ENCODE measurements at regions not wholly inside any gene's neighbourhood (a gene's known extent, or its start where the extent isn't known, plus 50 kb on each side); places are given as distances from the start of the nearest gene placed in this dataset.
A peak's percentile ranks its signal among the peaks of the same experiment; 100 is the strongest.

DNA sequence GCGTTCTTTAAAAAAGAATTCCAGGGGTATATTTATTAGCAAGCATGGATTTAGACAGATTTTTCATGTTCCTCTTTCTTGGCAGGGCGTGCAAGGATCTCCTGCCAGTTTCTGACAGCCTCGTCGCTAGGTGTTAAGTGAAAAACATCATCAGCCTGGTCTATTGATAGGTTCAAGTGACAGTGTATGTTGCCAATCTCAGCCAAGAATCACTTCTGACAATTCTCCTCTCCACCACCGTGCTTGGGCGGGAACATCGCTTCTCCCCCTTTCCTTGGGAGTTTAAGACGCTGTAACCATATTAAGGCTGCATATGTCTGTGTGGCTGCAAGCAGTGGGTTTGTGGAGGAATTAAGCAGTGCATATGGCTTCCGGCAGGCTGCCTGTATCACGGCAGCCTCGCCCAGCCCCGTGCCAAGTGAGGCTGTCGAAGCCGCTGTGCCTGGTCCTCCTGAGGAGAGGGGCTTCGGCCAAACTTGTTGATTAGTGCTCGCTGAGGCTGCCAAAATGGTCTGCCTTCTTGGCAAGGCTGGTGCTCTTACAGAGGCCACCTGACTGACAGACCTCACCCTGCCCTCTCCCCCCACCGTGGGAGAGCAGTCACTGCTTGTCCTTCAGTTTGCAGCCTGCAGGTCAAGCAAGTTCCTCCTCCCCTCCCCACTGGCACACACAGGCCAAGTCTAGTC lies 132.2 kb upstream of the MPHOSPH6 start:
- WGBS (ENCODE audit: insufficient coverage): 85% methylated on average over 11 of the region's 17 CpGs
- Histone ChIP-seq H3K27ac (ENCODE audit: insufficient read depth in 1 of 2, low read depth in 1 of 2, low read length in 2 of 2, poor library complexity in 1 of 2, severe bottlenecking in 2 of 2) (no peak overlapping the region), H3K4me3 (ENCODE audit: control insufficient read depth in 1 of 7, extremely low read depth in 1 of 7, insufficient read depth in 4 of 7, low read depth in 2 of 7, low read length in 6 of 7) (no peak overlapping the region), H3K9me3 (ENCODE audit: control extremely low read depth in 1 of 5, control insufficient read depth in 4 of 5, insufficient read depth in 2 of 5, low read depth in 1 of 5, low read length in 4 of 5) (no peaks in the 10 kb centered on the region), H3K4me1 (ENCODE audit: control extremely low read depth in 1 of 4, control insufficient read depth in 4 of 4, insufficient read depth in 4 of 4, low read length in 3 of 4) (no peaks in the 10 kb centered on the region), H3K36me3 (ENCODE audit: control insufficient read depth in 4 of 4, insufficient read depth in 4 of 4, low read length in 3 of 4) (no peaks in the 10 kb centered on the region), H3K27me3 (replicated peaks in 2 of 5; ENCODE audit: control insufficient read depth in 4 of 5, insufficient read depth in 5 of 5, low read length in 4 of 5) (peaks cover 0 to 1% (median 0%) of the 10 kb centered on the region in 5 experiments)
- CTCF ChIA-PET: no interaction called here
- no peak for DNase-seq
- POLR2A ChIA-PET: no interaction called here

DNA sequence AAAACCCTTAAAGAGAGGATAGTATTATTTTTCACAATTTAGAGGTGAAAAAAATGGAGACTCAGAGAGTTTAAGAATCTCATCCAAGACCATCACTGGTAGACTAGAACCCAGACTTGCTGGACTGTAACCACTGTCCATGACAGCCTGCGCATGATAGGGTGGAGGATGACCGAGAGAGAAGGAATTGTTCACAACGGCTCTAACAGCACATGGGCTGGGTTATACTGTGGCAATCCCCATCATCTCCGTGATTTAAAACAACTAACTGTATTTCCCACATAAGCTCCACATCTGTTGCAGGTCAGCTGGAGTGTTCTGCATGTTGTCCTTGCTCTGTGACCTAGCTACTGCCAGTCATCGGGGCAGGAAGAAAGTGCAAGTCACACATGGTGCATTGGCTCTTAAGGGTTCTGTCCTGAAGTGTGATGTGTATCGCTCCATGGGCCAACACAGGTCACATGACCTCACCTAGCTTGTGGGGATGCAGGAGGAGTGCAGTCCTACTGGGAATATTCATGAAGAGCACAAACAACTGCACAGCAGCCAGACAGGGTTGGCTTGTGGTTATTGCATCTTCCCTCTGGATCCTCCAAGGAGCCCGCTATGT lies 131.2 kb upstream of the MPHOSPH6 start:
- Histone ChIP-seq H3K27ac (ENCODE audit: insufficient read depth in 1 of 2, low read depth in 1 of 2, low read length in 2 of 2, poor library complexity in 1 of 2, severe bottlenecking in 2 of 2) (no peak overlapping the region), H3K4me3 (ENCODE audit: control insufficient read depth in 1 of 7, extremely low read depth in 1 of 7, insufficient read depth in 4 of 7, low read depth in 2 of 7, low read length in 6 of 7) (no peak overlapping the region), H3K27me3 (replicated peaks in 2 of 5; ENCODE audit: control insufficient read depth in 4 of 5, insufficient read depth in 5 of 5, low read length in 4 of 5) (peaks cover 0 to 1% (median 0%) of the 10 kb centered on the region in 5 experiments), H3K36me3 (ENCODE audit: control insufficient read depth in 4 of 4, insufficient read depth in 4 of 4, low read length in 3 of 4) (no peaks in the 10 kb centered on the region), H3K4me1 (ENCODE audit: control extremely low read depth in 1 of 4, control insufficient read depth in 4 of 4, insufficient read depth in 4 of 4, low read length in 3 of 4) (no peaks in the 10 kb centered on the region), H3K9me3 (ENCODE audit: control extremely low read depth in 1 of 5, control insufficient read depth in 4 of 5, insufficient read depth in 2 of 5, low read depth in 1 of 5, low read length in 4 of 5) (no peaks in the 10 kb centered on the region)
- whole genome bisulfite sequencing (ENCODE audit: insufficient coverage): 100% methylated on average over 7 of the region's 7 CpGs
- no peak for DNase-seq
- POLR2A ChIA-PET: no interaction called here
- CTCF ChIA-PET: no interaction called here

DNA sequence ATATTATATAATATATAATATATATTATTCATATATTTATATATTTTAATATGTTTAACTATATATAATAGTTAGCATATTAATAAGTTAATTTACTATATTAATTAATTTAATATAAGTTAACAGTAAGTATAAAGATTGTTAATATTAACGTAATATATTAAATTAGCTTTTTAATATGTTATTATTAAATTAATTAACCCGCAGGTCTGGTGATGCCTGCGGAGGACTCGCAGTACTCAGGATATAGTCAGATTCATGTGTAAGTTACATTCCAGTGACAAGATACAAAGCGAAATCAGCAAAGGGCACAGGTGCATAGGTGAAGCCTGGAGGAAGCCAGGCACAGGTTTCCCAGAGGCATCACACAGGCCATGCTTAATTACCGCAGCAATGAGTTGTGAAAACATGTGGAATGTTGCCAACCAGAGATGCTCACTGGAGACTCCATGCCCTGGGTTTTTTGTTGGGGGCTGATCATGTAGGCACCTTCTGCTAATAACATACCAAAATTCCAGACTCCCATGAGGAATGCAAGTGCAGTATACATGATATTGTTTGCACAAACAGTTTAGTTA lies 130.4 kb upstream of the MPHOSPH6 start:
- H3K27ac ChIP-seq (ENCODE audit: insufficient read depth in 1 of 2, low read depth in 1 of 2, low read length in 2 of 2, poor library complexity in 1 of 2, severe bottlenecking in 2 of 2): no peak overlapping the region
- H3K4me3 ChIP-seq (ENCODE audit: control insufficient read depth in 1 of 7, extremely low read depth in 1 of 7, insufficient read depth in 4 of 7, low read depth in 2 of 7, low read length in 6 of 7): no peak overlapping the region
- CTCF ChIA-PET: no interaction called here
- no peaks in the 10 kb centered on the region for H3K4me1 ChIP-seq (ENCODE audit: control extremely low read depth in 1 of 4, control insufficient read depth in 4 of 4, insufficient read depth in 4 of 4, low read length in 3 of 4)
- H3K27me3 ChIP-seq (replicated peaks in 2 of 5; ENCODE audit: control insufficient read depth in 4 of 5, insufficient read depth in 5 of 5, low read length in 4 of 5): peaks cover 0 to 3% (median 0%) of the 10 kb centered on the region in 5 experiments
- H3K9me3 ChIP-seq (ENCODE audit: control extremely low read depth in 1 of 5, control insufficient read depth in 4 of 5, insufficient read depth in 2 of 5, low read depth in 1 of 5, low read length in 4 of 5): no peaks in the 10 kb centered on the region
- H3K36me3 ChIP-seq (ENCODE audit: control insufficient read depth in 4 of 4, insufficient read depth in 4 of 4, low read length in 3 of 4): no peaks in the 10 kb centered on the region
- WGBS (ENCODE audit: insufficient coverage): 92% methylated on average over 2 of the region's 6 CpGs
- DNase-seq: peak in 2 of 3 donors; percentile 5 to 11
- POLR2A ChIA-PET: no interaction called here

DNA sequence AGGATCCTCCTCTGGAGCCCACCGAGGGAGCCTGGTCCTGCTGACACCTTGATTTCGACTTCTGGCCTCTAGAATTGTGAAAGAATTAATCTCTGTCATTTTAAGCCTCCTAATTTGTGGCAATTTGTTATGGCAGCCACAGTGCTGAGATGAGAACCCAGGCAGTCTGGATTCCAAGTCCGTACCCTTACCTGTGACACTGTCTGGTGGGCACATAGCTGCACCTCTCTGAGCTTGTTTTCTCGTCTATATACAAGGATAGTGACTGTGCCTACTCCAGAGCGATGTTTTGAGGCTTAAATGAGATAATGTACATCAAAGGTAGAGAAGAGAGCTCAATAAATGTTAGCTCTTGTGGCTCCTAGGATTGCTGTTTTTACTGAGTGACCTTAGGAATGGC lies 128.4 kb upstream of the MPHOSPH6 start:
- 100% methylated on average over 3 of the region's 5 CpGs for WGBS (ENCODE audit: insufficient coverage)
- H3K4me1 ChIP-seq (ENCODE audit: control extremely low read depth in 1 of 4, control insufficient read depth in 4 of 4, insufficient read depth in 4 of 4, low read length in 3 of 4): no peaks in the 10 kb centered on the region
- H3K36me3 ChIP-seq (ENCODE audit: control insufficient read depth in 4 of 4, insufficient read depth in 4 of 4, low read length in 3 of 4): no peaks in the 10 kb centered on the region
- no peak for DNase-seq
- H3K27me3 ChIP-seq (replicated peaks in 2 of 5; ENCODE audit: control insufficient read depth in 4 of 5, insufficient read depth in 5 of 5, low read length in 4 of 5): peaks cover 0 to 5% (median 0%) of the 10 kb centered on the region in 5 experiments
- CTCF ChIA-PET: no interaction called here
- POLR2A ChIA-PET: no interaction called here
- no peaks in the 10 kb centered on the region for H3K9me3 ChIP-seq (ENCODE audit: control extremely low read depth in 1 of 5, control insufficient read depth in 4 of 5, insufficient read depth in 2 of 5, low read depth in 1 of 5, low read length in 4 of 5)
- H3K27ac ChIP-seq (ENCODE audit: insufficient read depth in 1 of 2, low read depth in 1 of 2, low read length in 2 of 2, poor library complexity in 1 of 2, severe bottlenecking in 2 of 2): no peak overlapping the region
- no peak overlapping the region for H3K4me3 ChIP-seq (ENCODE audit: control insufficient read depth in 1 of 7, extremely low read depth in 1 of 7, insufficient read depth in 4 of 7, low read depth in 2 of 7, low read length in 6 of 7)

DNA sequence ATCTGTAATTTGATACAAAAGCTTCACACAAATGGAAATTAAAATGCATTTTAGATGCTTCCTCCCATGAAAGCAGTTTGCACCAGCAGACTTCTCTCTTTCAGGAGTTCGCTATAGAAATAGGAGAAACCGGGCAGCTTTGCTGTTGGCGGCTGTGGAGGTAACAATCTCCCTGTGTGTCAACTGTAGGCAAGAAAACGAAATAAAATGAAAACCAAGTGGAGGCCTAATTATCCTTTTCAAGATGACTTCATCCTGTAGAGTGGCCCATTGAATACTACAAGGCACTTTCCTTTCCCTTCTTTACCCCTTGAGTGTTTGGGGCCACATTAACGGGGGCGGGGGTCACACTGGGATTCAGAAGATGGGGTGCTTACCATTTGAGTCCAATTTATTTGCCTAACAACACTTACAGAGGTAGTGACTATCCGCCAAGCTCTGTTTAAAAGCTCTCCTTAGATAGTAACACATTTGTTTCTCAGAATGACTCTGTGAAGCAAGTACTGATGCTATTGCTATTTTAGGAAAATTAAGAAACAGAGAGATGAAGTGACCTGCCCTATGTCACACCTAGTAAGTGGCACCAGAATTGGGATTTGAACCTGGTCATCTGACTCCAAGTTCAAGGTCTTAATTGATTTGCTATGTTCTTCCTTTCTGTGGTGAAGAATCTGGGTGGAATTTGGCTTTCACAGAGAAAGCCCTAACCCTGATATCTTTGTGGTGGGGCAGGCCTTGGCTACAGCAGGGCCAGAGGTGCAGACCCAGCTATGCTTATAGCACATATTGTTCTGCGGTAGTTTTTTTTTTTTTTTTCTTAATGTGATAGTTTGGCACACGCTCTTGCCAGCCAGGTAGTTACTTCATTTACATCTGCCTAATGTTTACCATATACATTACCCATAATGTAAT lies 125.5 kb upstream of the MPHOSPH6 start:
- Histone ChIP-seq H3K9me3 (ENCODE audit: control extremely low read depth in 1 of 5, control insufficient read depth in 4 of 5, insufficient read depth in 2 of 5, low read depth in 1 of 5, low read length in 4 of 5) (no peaks in the 10 kb centered on the region), H3K27me3 (replicated peaks in 2 of 5; ENCODE audit: control insufficient read depth in 4 of 5, insufficient read depth in 5 of 5, low read length in 4 of 5) (peaks cover 0 to 13% (median 0%) of the 10 kb centered on the region in 5 experiments), H3K27ac (ENCODE audit: insufficient read depth in 1 of 2, low read depth in 1 of 2, low read length in 2 of 2, poor library complexity in 1 of 2, severe bottlenecking in 2 of 2) (no peak overlapping the region), H3K4me3 (ENCODE audit: control insufficient read depth in 1 of 7, extremely low read depth in 1 of 7, insufficient read depth in 4 of 7, low read depth in 2 of 7, low read length in 6 of 7) (no peak overlapping the region), H3K4me1 (ENCODE audit: control extremely low read depth in 1 of 4, control insufficient read depth in 4 of 4, insufficient read depth in 4 of 4, low read length in 3 of 4) (no peaks in the 10 kb centered on the region), H3K36me3 (ENCODE audit: control insufficient read depth in 4 of 4, insufficient read depth in 4 of 4, low read length in 3 of 4) (no peaks in the 10 kb centered on the region)
- WGBS (ENCODE audit: insufficient coverage): 92% methylated on average over 5 of the region's 9 CpGs
- ChIA-PET POLR2A (interaction anchor here (0.6 kb wide), 1 partner anchor 905 kb away, joined by 5 read pairs; no protein-coding TSS in a partner anchor), CTCF (no interaction called here)
- DNase-seq: no peak

DNA sequence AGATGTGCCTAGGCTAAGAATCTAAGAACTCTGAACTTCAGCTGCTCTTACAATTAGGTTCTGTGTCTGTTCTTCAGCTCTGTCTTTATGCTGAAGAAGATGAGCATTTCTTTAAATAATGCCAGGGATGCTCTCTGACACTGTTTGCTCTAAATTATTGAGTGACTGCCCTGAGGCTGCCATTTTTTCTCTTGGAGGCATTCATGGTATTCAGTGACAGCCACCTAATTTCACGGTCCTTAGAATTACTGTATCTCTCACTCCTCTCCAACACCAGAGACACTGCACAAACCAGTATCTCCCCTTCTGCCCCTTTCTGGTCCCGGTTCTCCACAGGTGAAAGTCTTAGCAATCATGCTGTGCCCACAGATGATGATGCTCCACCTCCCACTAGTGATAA lies 123.6 kb upstream of the MPHOSPH6 start:
- Histone ChIP-seq H3K27me3 (replicated peaks in 2 of 5; ENCODE audit: control insufficient read depth in 4 of 5, insufficient read depth in 5 of 5, low read length in 4 of 5) (peaks cover 0 to 12% (median 0%) of the 10 kb centered on the region in 5 experiments), H3K4me1 (ENCODE audit: control extremely low read depth in 1 of 4, control insufficient read depth in 4 of 4, insufficient read depth in 4 of 4, low read length in 3 of 4) (no peaks in the 10 kb centered on the region), H3K27ac (ENCODE audit: insufficient read depth in 1 of 2, low read depth in 1 of 2, low read length in 2 of 2, poor library complexity in 1 of 2, severe bottlenecking in 2 of 2) (no peak overlapping the region), H3K4me3 (ENCODE audit: control insufficient read depth in 1 of 7, extremely low read depth in 1 of 7, insufficient read depth in 4 of 7, low read depth in 2 of 7, low read length in 6 of 7) (no peak overlapping the region), H3K36me3 (ENCODE audit: control insufficient read depth in 4 of 4, insufficient read depth in 4 of 4, low read length in 3 of 4) (no peaks in the 10 kb centered on the region), H3K9me3 (ENCODE audit: control extremely low read depth in 1 of 5, control insufficient read depth in 4 of 5, insufficient read depth in 2 of 5, low read depth in 1 of 5, low read length in 4 of 5) (no peaks in the 10 kb centered on the region)
- CTCF ChIA-PET: no interaction called here
- no peak for DNase-seq
- 95% methylated on average over 2 of the region's 2 CpGs for WGBS (ENCODE audit: insufficient coverage)
- POLR2A ChIA-PET: no interaction called here
